NCI-H2171 treated with DMSO at 0.1 percent for 48 hours (cell line): ENCODE measurements at regions not wholly inside any gene's neighbourhood (a gene's known extent, or its start where the extent isn't known, plus 50 kb on each side); places are given as distances from the start of the nearest gene placed in this dataset.

Experiments
- DNase-seq: peaks from one replicate; lab custom pipeline; 2025; lab: John Stamatoyannopoulos, UW

GRCh38 chr19:31092274-31092673, 257.0 kb downstream of the TSHZ3 start:
- DNase-seq: no peak

DNA sequence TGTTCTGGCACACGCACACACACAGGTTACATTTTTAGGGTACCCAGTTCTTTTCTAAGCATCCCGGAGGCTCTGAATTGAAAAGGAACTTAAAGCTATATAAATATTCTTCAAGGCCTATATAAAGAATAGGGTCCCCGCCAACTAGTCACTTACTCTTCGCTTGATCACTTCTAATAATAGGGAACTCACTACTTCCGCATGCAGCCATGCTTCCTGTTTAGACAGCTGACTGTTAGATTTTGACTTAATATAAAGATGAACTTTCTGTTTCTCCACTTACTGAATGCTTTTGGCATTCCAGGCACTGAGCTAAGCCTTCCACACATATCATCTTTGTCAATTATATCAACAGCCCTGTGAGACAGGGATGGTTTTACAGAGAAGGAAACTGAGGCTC, 259.6 kb downstream of the TSHZ3 start:
- DNase-seq: no peak

DNA sequence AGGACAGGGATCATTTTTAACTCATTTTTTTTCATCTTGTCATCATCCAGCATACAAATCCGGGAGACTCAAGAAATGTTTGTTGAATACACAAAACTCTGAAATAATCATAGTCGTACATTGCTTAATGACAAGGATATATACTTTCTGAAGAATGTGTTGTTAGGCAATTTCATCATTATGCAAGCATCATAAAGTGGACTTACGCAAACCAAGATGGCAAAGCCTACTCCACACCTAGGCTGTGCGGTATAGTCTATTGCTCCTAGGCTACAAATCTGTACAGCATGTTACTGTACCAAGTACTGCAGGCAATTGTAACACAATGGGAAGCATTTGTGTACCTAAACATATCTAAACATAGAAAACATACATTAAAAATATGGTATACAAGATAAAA, 264.1 kb downstream of the TSHZ3 start:
- DNase-seq: no peak

GRCh38 chr19:31083105-31083504, 266.1 kb downstream of the TSHZ3 start:
- no peak for DNase-seq

GRCh38 chr19:31075146-31075655, 274.0 kb downstream of the TSHZ3 start:
- DNase-seq: no peak

- no peak for DNase-seq
Observed at GRCh38 chr19:31074199-31075125, 274.8 kb downstream of the TSHZ3 start.

DNA sequence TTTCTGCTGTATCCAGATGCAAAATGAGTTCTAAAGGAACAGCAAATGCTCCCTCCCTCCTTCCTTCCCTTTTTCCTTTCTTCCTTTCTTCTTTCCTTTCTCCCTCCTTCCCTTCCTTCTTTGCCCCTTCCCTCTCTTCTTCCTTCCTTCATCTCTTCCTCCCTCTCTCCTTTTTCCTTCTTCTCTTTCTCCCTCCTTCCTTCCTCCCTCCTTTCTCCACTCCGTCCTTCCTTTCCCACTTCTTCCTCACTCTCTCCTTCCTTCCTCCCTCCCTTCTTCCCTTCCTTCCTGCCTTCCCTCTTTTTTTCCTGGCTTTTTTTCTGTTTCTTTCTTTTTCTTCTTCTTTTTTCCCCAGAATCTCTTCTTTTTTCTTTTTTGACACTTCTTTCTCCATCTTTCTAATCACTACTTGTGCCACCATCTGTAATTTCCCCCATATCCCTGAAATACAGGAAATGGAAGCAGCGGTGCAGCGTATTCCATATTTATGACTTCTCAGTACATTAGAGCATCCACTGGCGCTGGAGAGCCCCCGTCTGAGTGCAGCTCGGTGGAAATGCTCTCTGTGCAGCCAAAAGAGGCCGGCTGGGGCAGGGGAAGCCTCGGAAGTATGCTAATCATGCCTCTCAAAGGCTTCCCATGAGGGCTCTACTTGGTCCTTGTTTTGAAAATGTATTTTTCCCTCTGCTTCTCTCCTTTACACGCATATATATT, 275.6 kb downstream of the TSHZ3 start:
- no peak for DNase-seq

- DNase-seq: no peak
Observed at GRCh38 chr19:31072451-31072850, 276.8 kb downstream of the TSHZ3 start.

GRCh38 chr19:31071136-31071855, 277.9 kb downstream of the TSHZ3 start:
- no peak for DNase-seq

DNA sequence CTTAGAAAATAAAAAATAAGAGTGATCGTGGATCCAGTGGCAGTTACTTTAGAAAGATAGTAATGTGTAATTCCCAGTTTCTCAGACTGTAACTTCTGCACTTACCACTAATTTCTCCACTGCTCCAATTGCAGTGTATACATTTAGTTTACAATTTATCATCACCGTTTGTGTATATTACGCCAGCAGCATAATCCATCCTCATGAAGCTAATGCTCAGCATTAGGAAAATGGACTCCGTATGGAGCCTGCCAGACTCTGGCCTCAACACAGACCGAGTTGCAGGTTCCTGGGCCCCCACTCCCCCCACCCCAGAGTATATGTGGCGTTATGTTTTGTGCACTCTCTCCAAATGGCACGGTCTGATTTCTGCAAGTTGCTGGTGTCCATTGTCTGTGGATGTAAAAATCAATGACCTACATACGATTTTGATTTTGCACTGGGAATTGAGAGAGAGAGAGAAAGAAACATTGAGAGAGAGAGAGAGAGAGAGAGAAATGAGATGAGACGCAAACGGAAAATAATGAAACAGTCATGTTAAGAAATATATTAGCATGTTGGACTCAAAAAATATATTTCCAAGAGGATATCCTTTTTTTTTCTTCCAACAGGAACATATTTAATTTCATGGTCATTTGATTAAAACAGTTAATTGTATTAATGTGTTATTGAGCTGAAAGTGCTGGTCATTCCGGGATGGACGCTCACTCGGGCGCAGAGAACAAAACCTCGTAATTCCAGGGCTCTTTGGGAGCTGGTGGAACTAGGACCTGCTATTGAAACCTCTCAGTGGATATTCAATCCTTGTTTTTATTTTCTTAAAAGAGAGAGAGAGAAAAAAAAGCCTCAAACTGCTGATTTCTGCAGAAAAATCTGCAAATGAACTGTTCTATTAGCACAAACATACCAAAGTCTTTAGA, 278.8 kb downstream of the TSHZ3 start:
- DNase-seq: no peak

DNA sequence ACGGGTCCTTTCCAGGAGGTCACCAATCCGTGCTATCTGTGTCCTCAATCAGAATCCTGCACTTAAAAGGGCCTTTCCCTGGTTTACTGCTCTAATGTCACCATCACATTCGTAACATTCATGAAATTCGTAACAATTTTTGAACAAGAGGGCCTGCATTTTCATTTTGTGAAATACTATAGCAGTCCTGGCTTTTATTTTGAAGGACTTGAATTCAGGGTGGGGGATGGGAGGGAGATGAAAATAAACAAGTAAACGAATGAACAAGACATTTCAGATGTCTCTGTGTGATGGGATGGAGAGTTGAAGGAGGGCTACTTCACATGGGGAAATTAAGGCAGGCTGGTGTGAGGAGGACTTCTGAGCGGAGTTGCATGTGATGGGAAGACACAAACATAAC, 281.0 kb downstream of the TSHZ3 start:
- DNase-seq: no peak

- no peak for DNase-seq
Observed at GRCh38 chr19:31066385-31066784, 282.9 kb downstream of the TSHZ3 start.

DNA sequence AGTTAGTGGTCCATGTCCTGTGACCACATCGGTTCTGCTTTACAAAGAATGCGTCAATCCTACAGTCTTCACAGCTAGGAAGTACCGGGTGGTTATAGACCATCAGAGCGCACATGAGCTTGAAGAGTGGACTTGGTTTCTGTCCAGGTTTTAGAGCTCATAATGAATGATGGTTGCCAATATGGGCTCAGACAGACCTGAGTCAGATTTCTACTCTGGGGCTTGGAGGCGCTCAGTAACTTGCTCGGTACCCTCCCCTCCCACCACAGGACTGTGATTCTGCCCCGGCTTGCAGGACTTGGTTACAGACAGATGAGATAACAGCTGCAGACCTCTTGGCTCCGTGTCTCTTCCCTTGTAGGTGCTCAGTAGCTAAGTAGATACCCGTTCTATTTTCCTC, 284.7 kb downstream of the TSHZ3 start:
- DNase-seq: no peak

- no peak for DNase-seq
Observed at GRCh38 chr19:31058676-31059340, 290.4 kb downstream of the TSHZ3 start.

DNA sequence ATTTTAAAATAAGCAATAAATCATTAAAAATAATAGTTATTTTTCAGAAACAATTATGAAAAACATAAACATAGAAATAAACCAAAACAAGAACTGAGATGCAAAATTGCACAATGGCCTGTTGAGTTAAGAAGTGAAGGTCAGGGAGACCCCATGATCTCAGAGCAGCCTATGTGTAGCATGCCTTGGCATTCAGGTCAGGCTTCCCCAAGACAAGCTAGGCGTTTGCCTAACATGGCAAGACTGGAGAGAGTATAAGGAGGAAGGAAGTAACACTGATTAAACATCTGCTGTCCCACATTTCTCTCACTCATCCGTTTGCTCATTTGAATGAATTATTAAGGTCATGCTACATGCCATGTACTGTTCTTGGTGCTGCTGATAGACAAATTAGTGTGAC, 291.8 kb downstream of the TSHZ3 start:
- DNase-seq: no peak

DNA sequence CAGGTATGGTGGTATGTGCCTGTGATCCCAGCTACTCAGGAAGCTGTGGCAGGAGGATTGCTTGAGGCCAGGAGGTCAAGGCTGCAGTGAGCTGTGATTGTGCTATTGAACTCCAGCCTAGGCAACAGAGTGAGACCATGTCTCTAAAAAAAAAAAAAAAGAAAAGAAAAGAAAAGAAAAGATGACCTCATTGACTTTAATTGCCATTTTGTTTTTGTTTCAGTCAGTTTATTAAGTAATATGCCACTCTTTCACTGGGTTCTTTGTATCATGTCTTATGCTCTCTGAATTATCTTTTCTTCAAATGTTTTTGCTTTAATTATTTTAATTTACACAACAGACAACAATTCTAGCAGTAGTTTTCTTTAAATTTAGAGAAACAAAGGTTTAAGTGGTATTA, 293.8 kb downstream of the TSHZ3 start:
- no peak for DNase-seq

GRCh38 chr19:31054430-31054829, 294.8 kb downstream of the TSHZ3 start:
- no peak for DNase-seq

GRCh38 chr19:31049431-31049830, 299.8 kb downstream of the TSHZ3 start:
- DNase-seq: no peak

DNA sequence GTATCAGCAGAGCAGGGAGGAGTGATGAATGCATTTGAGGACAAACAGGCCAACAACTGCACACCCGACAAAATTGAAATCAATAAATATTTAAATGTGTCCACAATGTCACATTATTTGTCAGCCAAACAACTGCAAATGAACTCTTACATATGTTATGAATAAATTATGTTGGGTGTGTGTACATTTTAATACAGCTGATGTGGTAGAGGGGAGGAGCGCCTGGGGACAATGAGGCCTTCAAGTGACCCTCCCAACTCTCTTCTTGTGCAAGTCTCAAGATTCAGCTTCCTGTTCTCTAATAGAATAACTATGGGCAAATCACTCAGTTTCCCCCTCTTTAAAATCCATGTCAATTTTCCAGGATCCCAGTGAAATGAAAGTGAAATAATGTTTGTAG, 303.2 kb downstream of the TSHZ3 start:
- DNase-seq: no peak

GRCh38 chr19:31041461-31041860, 307.8 kb downstream of the TSHZ3 start:
- no peak for DNase-seq

GRCh38 chr19:31039151-31039550, 310.1 kb downstream of the TSHZ3 start:
- no peak for DNase-seq
